ENCODE measurements at regions not wholly inside any gene's neighbourhood (a gene's known extent, or its start where the extent isn't known, plus 50 kb on each side); places are given as distances from the start of the nearest gene placed in this dataset.

DNA sequence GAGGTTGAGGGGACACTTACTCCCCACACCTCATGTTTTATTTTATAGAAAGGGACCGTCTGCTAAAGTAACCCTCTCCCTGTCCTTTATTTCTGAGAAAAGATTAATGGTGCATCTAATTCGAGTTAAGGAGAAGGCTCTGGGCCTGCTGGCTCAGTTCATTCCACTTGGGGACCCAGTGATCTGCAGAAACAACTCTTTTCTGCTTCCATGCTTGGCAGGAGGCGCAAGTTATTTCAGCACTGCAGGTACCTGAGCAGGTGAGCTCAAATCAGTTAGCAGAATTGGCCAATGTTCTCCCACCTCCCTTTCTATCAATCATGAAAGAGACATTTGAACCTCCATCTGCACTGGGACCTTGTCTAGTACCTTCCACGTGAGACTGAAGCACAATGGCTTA lies 396.1 kb downstream of the SFMBT2 start:
- no peaks in the 10 kb centered on the region for H3K27me3 ChIP-seq
- H3K4me2 ChIP-seq, result no peak overlapping the region
- peaks cover 12% of the 10 kb centered on the region for H3K9me3 ChIP-seq
- no peaks in the 10 kb centered on the region for H4K20me1 ChIP-seq
- H3K9ac ChIP-seq, result no peak overlapping the region
- H3K36me3 ChIP-seq, result peaks cover 5% of the 10 kb centered on the region; the same call in 1 of the 2 replicates
- no peak overlapping the region for H3K27ac ChIP-seq
- no peak for TF ChIP-seq Cebpa-rat (IDR thresholded peaks at IDR 0.05)
- no peak overlapping the region for H3K4me3 ChIP-seq
- no peaks in the 10 kb centered on the region for H3K4me1 ChIP-seq

DNA sequence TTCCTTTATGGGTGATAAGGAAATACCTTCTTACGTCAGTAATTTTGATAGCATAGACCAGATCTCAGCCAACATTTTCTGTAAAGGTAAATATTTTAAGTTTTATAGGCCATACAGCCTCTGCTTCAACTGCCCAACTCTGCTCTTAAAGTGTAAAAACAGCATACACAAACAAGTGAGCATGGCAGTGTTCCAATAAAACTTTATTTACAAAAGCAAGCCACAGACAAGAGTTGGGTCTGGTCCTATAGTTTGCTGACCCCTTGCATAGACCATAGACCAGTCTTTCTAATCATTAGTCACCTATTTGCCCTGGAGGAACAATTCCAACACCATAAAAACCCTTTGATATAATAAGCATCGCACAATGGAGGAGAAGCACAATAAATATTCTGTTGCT lies 398.8 kb downstream of the SFMBT2 start:
- Histone ChIP-seq H3K4me2 (no peak overlapping the region), H3K36me3 (no peaks in the 10 kb centered on the region), H3K4me3 (no peak overlapping the region), H3K27me3 (no peaks in the 10 kb centered on the region), H3K27ac (no peak overlapping the region), H3K9me3 (no peaks in the 10 kb centered on the region), H3K4me1 (no peaks in the 10 kb centered on the region), H4K20me1 (no peaks in the 10 kb centered on the region), H3K9ac (no peak overlapping the region)
- TF ChIP-seq Cebpa-rat (IDR thresholded peaks at IDR 0.05), result no peak

DNA sequence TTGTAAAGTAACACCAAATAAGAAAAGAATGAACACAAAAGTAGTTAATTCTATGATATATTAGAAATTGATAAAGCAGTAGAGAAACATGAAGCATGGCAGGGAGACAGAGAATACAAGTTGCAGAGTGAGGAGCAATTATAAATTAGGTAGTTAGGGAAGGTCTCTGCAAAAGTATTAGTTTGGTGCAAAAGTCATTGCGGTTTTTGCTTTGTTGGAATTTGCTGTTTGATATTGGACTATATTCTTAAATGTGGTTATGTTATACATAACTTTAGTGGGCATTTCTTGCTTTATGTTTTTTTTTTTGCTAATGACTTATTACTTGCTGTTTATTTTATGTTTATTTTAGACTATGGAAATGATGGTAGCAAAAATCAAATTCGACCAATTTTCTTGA lies 402.2 kb downstream of the SFMBT2 start:
- H3K27me3 ChIP-seq, result no peaks in the 10 kb centered on the region
- no peak overlapping the region for H3K9ac ChIP-seq
- no peaks in the 10 kb centered on the region for H3K36me3 ChIP-seq
- H4K20me1 ChIP-seq, result no peaks in the 10 kb centered on the region
- H3K4me2 ChIP-seq, result no peak overlapping the region
- H3K4me3 ChIP-seq, result no peak overlapping the region
- no peaks in the 10 kb centered on the region for H3K9me3 ChIP-seq
- H3K4me1 ChIP-seq, result peaks cover 7% of the 10 kb centered on the region
- no peak for TF ChIP-seq Cebpa-rat (IDR thresholded peaks at IDR 0.05)
- no peak overlapping the region for H3K27ac ChIP-seq

DNA sequence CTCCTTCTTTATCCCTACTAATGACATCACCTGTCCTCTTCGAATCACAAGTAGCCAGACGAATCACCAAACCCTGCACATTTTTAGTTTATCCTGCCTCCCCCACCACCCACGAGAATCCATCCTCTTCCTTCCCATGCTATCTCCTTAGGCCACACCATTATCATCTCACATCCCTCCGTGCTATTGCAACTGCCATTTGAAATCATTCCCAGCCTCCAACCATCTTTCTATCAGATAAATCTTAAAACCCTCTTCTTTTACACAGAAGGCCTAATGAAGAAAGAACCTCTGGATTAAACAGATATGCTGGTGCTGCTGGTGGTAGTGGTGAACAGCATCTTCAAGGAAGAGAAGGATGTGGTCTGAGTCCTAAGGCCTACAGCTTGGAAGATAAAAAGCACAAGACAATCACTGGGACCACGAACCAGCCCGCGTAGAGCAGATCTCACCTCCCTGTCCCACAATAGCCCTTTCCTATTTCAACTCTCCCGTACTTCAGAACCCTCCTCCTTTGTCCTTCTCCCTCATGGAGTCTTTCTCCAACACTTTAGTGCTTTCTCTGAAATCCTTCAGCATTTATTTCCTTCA lies 403.1 kb downstream of the SFMBT2 start:
- H3K9me3 ChIP-seq, result no peaks in the 10 kb centered on the region
- no peak overlapping the region for H3K4me2 ChIP-seq
- H3K36me3 ChIP-seq, result no peaks in the 10 kb centered on the region
- no peak for TF ChIP-seq Cebpa-rat (IDR thresholded peaks at IDR 0.05)
- H3K4me3 ChIP-seq, result no peak overlapping the region
- no peaks in the 10 kb centered on the region for H4K20me1 ChIP-seq
- H3K4me1 ChIP-seq, result peaks cover 7% of the 10 kb centered on the region
- no peaks in the 10 kb centered on the region for H3K27me3 ChIP-seq
- H3K9ac ChIP-seq, result no peak overlapping the region
- no peak overlapping the region for H3K27ac ChIP-seq

DNA sequence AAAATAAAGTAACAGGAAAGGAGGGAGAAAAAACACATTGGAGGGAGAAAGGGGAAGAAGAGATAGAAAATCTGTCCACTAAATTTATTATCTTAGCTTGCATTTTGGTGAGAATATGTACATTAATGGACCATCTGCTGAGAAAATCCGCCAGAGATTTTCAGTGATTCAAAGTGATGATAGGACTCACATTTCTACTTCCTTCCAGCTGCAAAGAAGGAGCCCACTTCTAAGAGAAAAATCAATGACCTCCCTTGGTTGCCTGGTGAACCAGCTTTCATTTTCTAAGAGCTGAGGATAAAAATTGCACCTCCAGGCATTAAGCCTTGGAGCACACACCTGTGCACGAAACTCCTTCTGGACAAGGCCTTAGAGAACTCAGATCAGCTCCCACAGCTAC lies 404.3 kb downstream of the SFMBT2 start:
- H3K27ac ChIP-seq, result no peak overlapping the region
- H3K9me3 ChIP-seq, result no peaks in the 10 kb centered on the region
- H3K4me2 ChIP-seq, result no peak overlapping the region
- no peaks in the 10 kb centered on the region for H4K20me1 ChIP-seq
- H3K4me1 ChIP-seq, result peaks cover 7% of the 10 kb centered on the region
- no peaks in the 10 kb centered on the region for H3K27me3 ChIP-seq
- H3K4me3 ChIP-seq, result no peak overlapping the region
- H3K9ac ChIP-seq, result no peak overlapping the region
- H3K36me3 ChIP-seq, result no peaks in the 10 kb centered on the region
- no peak for TF ChIP-seq Cebpa-rat (IDR thresholded peaks at IDR 0.05)

DNA sequence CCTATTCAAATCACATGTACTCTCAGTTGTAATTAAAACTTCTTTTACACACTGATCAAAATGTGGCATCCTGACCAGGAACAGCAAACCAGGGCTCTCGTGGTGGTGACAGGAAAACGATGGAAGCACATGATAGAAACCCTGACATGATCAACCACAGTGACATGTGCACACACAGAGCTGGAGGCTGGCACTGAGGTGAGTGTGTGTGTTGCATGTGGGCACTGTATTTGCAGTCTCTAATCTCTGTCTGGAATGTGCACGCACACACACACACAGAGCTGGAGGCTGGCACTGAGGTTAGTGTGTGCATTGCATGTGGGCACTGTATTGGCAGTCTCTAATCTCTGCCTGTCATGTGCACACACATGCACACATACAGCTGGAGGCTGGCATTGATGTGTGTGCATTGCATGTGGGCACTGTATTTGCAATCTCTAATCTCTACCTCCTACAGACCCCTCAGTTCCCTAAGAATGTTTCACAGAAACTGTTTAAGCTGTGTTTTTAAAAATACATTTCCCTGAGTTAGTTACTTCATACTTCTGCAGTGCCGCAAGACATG lies 406.9 kb downstream of the SFMBT2 start:
- Histone ChIP-seq H3K4me1 (peaks cover 10% of the 10 kb centered on the region), H3K27ac (no peak overlapping the region), H3K27me3 (no peaks in the 10 kb centered on the region), H3K4me2 (no peak overlapping the region), H3K9ac (no peak overlapping the region), H3K9me3 (no peaks in the 10 kb centered on the region), H4K20me1 (no peaks in the 10 kb centered on the region), H3K36me3 (peaks cover 7% of the 10 kb centered on the region; the same call in 1 of the 2 replicates), H3K4me3 (no peak overlapping the region)
- TF ChIP-seq Cebpa-rat (IDR thresholded peaks at IDR 0.05), result no peak

DNA sequence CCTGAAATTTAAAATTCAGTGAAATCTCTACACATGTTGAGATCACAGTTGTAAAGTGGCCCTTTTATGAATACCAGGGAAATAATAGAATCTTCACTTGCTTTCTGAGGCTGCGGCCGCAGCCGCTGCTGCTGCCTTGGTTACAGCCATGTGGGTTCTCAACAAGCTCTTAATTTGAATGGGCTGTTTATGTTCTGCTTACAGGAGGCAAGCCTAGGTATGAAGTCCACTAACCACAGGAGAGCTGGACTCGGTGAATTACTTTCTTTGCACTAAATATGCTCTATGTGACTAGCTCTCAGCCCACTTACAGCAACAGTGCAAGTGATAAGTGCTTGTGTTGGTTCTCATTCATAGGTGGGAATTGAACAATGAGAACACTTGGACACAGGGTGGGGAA lies 410.8 kb downstream of the SFMBT2 start:
- H3K4me1 ChIP-seq, result peaks cover 12% of the 10 kb centered on the region
- no peaks in the 10 kb centered on the region for H4K20me1 ChIP-seq
- H3K27ac ChIP-seq, result no peak overlapping the region
- no peak overlapping the region for H3K9ac ChIP-seq
- H3K4me3 ChIP-seq, result no peak overlapping the region
- H3K36me3 ChIP-seq, result peaks cover 7% of the 10 kb centered on the region; the same call in 1 of the 2 replicates
- H3K9me3 ChIP-seq, result no peaks in the 10 kb centered on the region
- no peak overlapping the region for H3K4me2 ChIP-seq
- H3K27me3 ChIP-seq, result no peaks in the 10 kb centered on the region
- TF ChIP-seq Cebpa-rat (IDR thresholded peaks at IDR 0.05), result no peak

DNA sequence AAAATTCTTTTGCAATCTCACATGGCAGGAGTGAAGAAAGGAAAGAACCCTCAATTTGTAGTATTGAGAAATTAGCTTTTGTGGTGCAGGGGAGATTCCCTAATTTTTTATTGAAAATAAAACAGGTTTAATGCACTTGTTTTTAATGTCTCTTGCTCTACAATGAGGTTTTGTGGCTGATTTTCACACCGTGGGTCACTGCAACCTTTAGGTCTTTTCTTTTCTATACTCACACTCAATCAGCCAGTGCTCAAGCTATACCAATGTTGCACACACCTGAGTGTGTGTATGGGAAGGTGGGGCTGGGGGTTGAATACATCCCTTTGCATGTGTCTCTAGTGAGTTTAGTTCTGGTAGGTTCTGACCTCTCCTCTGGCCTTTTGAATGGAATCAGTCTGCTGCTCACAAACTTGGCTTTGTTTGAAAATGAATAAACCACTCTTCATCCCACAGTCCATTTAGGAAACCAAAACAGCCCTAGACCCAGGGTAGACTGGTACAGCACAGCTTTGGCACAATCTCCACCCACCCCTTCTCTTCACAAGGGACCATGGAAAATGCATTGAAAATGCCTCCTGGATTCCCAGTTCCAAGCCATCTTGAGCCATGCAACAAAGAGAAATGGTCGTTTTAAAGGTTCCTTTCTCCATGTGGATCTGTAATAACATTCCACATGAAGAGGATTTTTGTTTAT lies 411.5 kb downstream of the SFMBT2 start:
- peaks cover 7% of the 10 kb centered on the region; the same call in 1 of the 2 replicates for H3K36me3 ChIP-seq
- H3K4me1 ChIP-seq, result peaks cover 8% of the 10 kb centered on the region
- no peak overlapping the region for H3K4me2 ChIP-seq
- H3K9me3 ChIP-seq, result no peaks in the 10 kb centered on the region
- H4K20me1 ChIP-seq, result no peaks in the 10 kb centered on the region
- H3K9ac ChIP-seq, result no peak overlapping the region
- H3K27ac ChIP-seq, result no peak overlapping the region
- TF ChIP-seq Cebpa-rat (IDR thresholded peaks at IDR 0.05), result no peak
- H3K4me3 ChIP-seq, result no peak overlapping the region
- H3K27me3 ChIP-seq, result no peaks in the 10 kb centered on the region

DNA sequence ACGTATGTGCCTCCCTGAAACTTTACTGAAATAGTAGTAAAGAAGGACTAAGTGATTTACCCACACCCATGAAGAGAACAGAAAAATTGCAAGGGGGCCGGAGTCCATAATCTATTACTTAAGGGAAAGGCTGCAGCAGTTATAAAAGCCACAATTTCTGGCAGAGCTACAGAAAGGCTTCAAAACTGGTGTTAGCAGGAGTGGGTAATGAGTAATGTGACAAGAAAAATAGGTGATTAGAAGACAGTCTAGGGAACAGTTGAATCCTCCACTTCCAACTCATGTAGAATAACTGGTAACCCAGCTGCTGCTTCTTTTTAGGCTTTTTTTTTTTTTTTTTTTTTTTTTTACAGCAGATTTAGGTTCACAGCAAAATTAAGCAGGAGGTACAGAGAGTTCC lies 413.3 kb downstream of the SFMBT2 start:
- no peak overlapping the region for H3K9ac ChIP-seq
- no peak for TF ChIP-seq Cebpa-rat (IDR thresholded peaks at IDR 0.05)
- no peak overlapping the region for H3K4me2 ChIP-seq
- H3K4me3 ChIP-seq, result no peak overlapping the region
- H3K36me3 ChIP-seq, result peaks cover 10% of the 10 kb centered on the region; the same call in 1 of the 2 replicates
- H3K4me1 ChIP-seq, result peaks cover 8% of the 10 kb centered on the region
- H3K27ac ChIP-seq, result no peak overlapping the region
- H3K9me3 ChIP-seq, result peaks cover 5% of the 10 kb centered on the region; the same call in 1 of the 2 replicates
- no peaks in the 10 kb centered on the region for H3K27me3 ChIP-seq
- no peaks in the 10 kb centered on the region for H4K20me1 ChIP-seq

DNA sequence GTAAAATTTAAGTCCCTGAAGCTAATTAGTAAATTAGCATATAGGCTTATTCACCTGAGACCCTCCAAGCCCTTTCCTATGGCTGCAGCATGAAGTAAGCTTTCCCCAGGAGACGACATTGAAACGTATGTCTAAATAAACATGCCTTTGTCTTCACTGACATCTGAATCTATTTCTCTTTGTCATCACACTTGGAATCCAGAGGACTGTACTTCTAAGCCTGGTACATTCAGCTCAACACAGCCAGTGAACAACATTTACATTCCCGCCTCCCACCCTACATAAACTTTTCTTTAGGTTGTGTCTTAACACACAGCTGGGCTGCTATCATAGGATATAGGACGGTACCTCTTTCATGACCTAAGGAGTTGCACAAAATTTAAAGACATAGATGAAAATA lies 414.4 kb downstream of the SFMBT2 start:
- H3K9ac ChIP-seq, result no peak overlapping the region
- no peak overlapping the region for H3K4me2 ChIP-seq
- H3K27me3 ChIP-seq, result no peaks in the 10 kb centered on the region
- H3K4me3 ChIP-seq, result no peak overlapping the region
- H3K9me3 ChIP-seq, result peaks cover 6% of the 10 kb centered on the region
- no peak for TF ChIP-seq Cebpa-rat (IDR thresholded peaks at IDR 0.05)
- H3K27ac ChIP-seq, result no peak overlapping the region
- H4K20me1 ChIP-seq, result no peaks in the 10 kb centered on the region
- peaks cover 10% of the 10 kb centered on the region; the same call in 1 of the 2 replicates for H3K36me3 ChIP-seq
- H3K4me1 ChIP-seq, result peaks cover 8% of the 10 kb centered on the region

Measured in BLaER1 (cell line).